ENCODE measurements at regions not wholly inside any gene's neighbourhood (a gene's known extent, or its start where the extent isn't known, plus 50 kb on each side); places are given as distances from the start of the nearest gene placed in this dataset.

- DNase-seq (ENCODE audit: low spot score), result no peak
Measured at GRCh38 chr1:34330061-34330460, 153.4 kb downstream of the C1orf94 start.

- DNase-seq (ENCODE audit: low spot score), result no peak
Measured at GRCh38 chr1:34331020-34331926, 154.6 kb downstream of the C1orf94 start.

- no peak for DNase-seq (ENCODE audit: low spot score)
Measured at GRCh38 chr1:34332996-34333395, 156.3 kb downstream of the C1orf94 start.

- DNase-seq (ENCODE audit: low spot score), result no peak
Measured at GRCh38 chr1:34338871-34339270, 162.2 kb downstream of the C1orf94 start.

- no peak for DNase-seq (ENCODE audit: low spot score)
Measured at GRCh38 chr1:34341896-34342295, 165.2 kb downstream of the C1orf94 start.

GRCh38 chr1:34342334-34342733, 165.6 kb downstream of the C1orf94 start:
- no peak for DNase-seq (ENCODE audit: low spot score)

GRCh38 chr1:34346128-34346527, 169.4 kb downstream of the C1orf94 start:
- DNase-seq (ENCODE audit: low spot score), result no peak

GRCh38 chr1:34353409-34353808, 176.7 kb downstream of the C1orf94 start:
- no peak for DNase-seq (ENCODE audit: low spot score)

GRCh38 chr1:34354367-34354766, 177.7 kb downstream of the C1orf94 start:
- no peak for DNase-seq (ENCODE audit: low spot score)

GRCh38 chr1:34356853-34357252, 180.1 kb downstream of the C1orf94 start:
- DNase-seq (ENCODE audit: low spot score), result no peak

- DNase-seq (ENCODE audit: low spot score), result no peak
Measured at GRCh38 chr1:34358636-34359035, 181.9 kb downstream of the C1orf94 start.

GRCh38 chr1:34359411-34359810, 182.7 kb downstream of the C1orf94 start:
- DNase-seq (ENCODE audit: low spot score), result no peak

- no peak for DNase-seq (ENCODE audit: low spot score)
Measured at GRCh38 chr1:34360574-34360973, 183.9 kb downstream of the C1orf94 start.

GRCh38 chr1:34361121-34361520, 184.4 kb downstream of the C1orf94 start:
- no peak for DNase-seq (ENCODE audit: low spot score)

- DNase-seq (ENCODE audit: low spot score), result no peak
Measured at GRCh38 chr1:34361781-34362357, 185.2 kb downstream of the C1orf94 start.

- DNase-seq (ENCODE audit: low spot score), result no peak
Measured at GRCh38 chr1:34362949-34363348, 186.2 kb downstream of the C1orf94 start.

- no peak for DNase-seq (ENCODE audit: low spot score)
Measured at GRCh38 chr1:34363447-34363846, 186.7 kb downstream of the C1orf94 start.

- no peak for DNase-seq (ENCODE audit: low spot score)
Measured at GRCh38 chr1:34363915-34364314, 187.2 kb downstream of the C1orf94 start.

- DNase-seq (ENCODE audit: low spot score), result no peak
Measured at GRCh38 chr1:34364376-34364775, 187.7 kb downstream of the C1orf94 start.

- no peak for DNase-seq (ENCODE audit: low spot score)
Measured at GRCh38 chr1:34365295-34365694, 188.6 kb downstream of the C1orf94 start.

GRCh38 chr1:34366875-34367624, 190.3 kb downstream of the C1orf94 start:
- DNase-seq (ENCODE audit: low spot score), result no peak

- no peak for DNase-seq (ENCODE audit: low spot score)
Measured at GRCh38 chr1:34367954-34368353, 191.2 kb downstream of the C1orf94 start.

Data from germinal center (tissue), 1 donor.